ENCODE measurements at regions not wholly inside any gene's neighbourhood (a gene's known extent, or its start where the extent isn't known, plus 50 kb on each side); places are given as distances from the start of the nearest gene placed in this dataset.

GRCh38 chr9:89765211-89765946 lies 160.6 kb downstream of the GADD45G start:
- DNase-seq (ENCODE audit: extremely low read depth in 1 of 2, low read depth in 1 of 2), result no peak

- DNase-seq (ENCODE audit: extremely low read depth in 1 of 2, low read depth in 1 of 2), result no peak
These were observed 162.2 kb downstream of the GADD45G start for GRCh38 chr9:89766991-89767390.

DNA sequence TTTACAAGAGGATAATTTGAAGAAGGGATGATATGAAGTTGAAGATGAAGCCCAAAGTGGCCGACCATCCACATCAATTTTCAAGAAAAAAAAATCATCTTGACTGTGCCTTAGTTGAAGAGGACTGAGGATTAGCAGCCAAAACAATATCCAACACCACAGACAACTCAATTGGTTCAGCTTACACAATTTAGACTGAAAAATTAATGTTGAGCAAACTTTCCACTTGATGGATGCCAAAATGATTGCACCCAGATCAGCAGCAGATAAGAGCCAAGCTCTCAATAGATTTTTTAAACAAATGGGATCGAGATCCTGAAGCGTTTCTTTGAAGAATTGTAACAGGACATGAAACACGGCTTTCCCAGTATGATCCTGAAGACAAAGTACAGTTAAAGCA lies 163.2 kb downstream of the GADD45G start:
- no peak for DNase-seq (ENCODE audit: extremely low read depth in 1 of 2, low read depth in 1 of 2)

DNA sequence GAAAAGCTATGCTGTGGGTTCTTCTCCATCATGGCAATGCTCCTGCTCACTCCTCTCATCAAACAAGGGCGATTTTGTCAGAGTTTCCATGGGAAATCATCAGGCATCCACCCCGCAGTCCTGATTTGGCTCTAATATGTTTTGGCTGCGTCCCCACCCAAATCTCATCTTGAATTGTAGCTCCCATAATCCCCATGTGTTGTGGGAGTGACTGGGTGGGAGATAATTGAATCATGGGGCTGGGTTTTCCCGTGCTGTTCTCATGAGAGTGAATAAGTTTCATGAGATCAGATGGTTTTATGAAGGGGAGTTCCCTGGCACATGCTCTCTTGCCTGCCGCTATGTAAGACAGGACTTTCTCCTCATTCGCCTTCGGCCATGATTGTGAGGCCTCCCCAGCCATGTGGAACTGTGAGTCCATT lies 163.8 kb downstream of the GADD45G start:
- no peak for DNase-seq (ENCODE audit: extremely low read depth in 1 of 2, low read depth in 1 of 2)

DNA sequence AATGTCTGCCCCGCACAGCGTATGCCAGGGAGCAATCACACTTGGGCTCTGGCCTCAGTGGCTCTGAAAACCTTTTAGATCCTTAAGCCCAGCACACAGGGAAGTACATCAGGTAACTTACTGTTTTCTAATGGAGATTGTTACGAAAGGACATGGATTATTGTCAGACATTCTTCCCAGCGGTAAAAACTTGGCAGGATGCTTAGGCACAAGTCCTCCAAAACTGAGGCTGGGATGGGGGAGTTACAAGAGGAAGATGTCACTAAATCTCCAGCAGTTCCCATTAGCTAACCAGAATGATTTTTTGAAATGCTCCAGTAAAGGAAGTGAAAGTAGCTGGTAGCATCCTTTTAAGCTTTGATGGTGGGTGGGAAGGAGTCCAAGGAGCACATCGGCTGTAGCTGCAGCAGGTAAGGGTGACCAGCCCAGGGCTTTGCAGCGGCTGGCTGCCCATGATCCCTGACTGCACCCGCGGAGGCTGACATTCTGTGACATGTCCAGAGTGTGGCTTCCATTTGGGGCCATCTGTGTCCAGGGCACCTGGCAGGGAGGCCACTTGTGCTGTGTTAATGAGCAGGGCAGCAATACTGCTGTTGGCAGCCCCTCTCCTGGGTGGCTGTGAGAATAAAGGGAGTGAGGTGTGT lies 165.8 kb downstream of the GADD45G start:
- no peak for DNase-seq (ENCODE audit: extremely low read depth in 1 of 2, low read depth in 1 of 2)

- DNase-seq (ENCODE audit: extremely low read depth in 1 of 2, low read depth in 1 of 2), result no peak
These were observed 166.4 kb downstream of the GADD45G start for GRCh38 chr9:89771205-89771604.

GRCh38 chr9:89773170-89773569 lies 168.4 kb downstream of the GADD45G start:
- DNase-seq (ENCODE audit: extremely low read depth in 1 of 2, low read depth in 1 of 2), result no peak

DNA sequence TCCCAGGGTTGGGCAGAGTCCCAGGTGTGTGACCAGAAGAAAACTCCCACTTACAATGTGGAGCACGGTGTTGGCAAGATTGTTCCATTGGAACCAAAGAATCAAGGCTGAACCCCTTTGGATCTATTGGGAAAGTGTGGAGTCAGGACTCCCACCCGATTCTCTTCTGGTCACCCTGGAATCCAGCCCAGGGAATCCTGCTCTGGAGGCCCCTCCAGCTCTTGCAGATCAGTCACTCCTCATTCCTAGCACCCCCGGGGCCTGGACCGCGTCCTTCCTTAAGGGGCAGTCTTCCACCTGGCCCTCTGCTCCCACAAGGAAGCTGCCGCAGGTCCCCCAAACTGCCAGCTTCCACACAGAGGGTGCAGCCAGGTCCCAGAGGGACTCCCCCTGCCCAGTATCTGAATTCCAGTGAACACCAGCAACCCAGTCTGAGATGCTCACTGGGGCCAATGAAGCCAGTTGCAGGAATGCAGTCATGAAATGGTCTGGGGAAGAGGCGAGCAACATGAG lies 170.1 kb downstream of the GADD45G start:
- no peak for DNase-seq (ENCODE audit: extremely low read depth in 1 of 2, low read depth in 1 of 2)

DNA sequence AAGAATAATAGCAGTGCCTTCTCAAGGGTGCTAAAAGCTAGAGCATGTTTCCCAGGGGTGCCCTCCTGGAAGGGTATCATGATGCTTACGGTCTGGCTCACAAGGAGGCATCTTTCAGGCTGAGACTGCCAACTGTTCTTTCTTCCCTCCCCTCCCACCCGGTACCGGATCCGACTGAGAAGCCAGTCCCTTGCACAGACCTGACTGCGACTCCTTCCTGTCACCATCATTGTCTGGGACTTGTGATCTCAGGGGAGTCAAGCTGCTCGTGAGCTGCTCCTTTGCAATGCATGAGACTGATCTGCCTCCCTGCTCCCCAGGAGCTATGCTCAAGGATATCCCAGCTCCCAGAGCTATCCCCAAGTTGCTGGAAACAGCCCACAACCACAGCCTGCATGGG lies 170.8 kb downstream of the GADD45G start:
- no peak for DNase-seq (ENCODE audit: extremely low read depth in 1 of 2, low read depth in 1 of 2)

- no peak for DNase-seq (ENCODE audit: extremely low read depth in 1 of 2, low read depth in 1 of 2)
These were observed 172.1 kb downstream of the GADD45G start for GRCh38 chr9:89776795-89777525.

GRCh38 chr9:89777544-89777943 lies 172.7 kb downstream of the GADD45G start:
- DNase-seq (ENCODE audit: extremely low read depth in 1 of 2, low read depth in 1 of 2), result no peak

DNA sequence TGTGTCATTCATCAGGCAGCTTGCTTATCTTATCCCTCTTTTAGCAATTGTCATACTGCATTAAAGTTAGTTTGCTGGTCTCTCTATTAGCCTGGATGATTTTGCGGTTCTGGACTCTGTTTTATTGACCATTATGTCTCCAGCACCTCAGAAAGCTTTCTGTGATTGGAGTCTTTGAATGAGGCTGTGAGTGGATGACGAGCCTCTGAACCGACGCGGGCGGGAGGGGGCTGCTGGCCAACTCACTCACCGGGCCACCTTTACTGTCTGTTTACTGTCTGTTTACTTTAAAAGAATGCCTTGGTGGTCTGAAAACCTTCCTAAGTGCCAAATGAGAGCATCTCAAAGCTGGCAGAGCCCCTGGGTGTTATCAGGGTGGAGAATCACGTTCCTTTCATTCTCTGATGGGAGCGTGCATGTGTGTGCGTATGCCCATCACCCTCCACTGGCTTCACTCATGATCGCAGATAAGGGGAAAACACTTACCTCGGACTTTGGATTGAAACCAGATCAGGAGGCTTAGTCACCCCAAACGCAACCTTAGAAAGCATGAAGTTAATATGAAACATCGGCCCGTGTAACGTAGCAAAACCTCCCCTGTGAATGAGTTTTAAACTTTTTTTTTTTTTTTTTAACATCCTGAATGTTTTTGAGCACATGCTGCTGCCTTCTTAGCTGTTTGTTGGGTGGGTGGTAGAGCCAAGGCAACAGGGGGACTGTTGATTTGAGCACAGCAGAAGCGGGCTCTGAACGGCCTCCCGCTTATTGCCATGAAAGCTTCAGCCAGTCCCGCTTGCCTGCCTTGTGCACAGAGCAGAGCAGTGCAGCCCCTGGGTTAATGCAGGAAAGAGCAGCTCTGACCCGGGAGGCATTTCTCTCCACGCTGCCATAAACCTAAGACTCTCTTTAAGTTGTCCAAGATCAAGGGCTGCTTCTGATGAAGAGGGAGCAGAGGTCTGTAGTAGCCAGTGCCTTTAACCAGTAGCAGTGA lies 173.6 kb downstream of the GADD45G start:
- DNase-seq (ENCODE audit: extremely low read depth in 1 of 2, low read depth in 1 of 2), result no peak

GRCh38 chr9:89779405-89780203 lies 174.8 kb downstream of the GADD45G start:
- no peak for DNase-seq (ENCODE audit: extremely low read depth in 1 of 2, low read depth in 1 of 2)

- no peak for DNase-seq (ENCODE audit: extremely low read depth in 1 of 2, low read depth in 1 of 2)
These were observed 176.1 kb downstream of the GADD45G start for GRCh38 chr9:89780959-89781358.

DNA sequence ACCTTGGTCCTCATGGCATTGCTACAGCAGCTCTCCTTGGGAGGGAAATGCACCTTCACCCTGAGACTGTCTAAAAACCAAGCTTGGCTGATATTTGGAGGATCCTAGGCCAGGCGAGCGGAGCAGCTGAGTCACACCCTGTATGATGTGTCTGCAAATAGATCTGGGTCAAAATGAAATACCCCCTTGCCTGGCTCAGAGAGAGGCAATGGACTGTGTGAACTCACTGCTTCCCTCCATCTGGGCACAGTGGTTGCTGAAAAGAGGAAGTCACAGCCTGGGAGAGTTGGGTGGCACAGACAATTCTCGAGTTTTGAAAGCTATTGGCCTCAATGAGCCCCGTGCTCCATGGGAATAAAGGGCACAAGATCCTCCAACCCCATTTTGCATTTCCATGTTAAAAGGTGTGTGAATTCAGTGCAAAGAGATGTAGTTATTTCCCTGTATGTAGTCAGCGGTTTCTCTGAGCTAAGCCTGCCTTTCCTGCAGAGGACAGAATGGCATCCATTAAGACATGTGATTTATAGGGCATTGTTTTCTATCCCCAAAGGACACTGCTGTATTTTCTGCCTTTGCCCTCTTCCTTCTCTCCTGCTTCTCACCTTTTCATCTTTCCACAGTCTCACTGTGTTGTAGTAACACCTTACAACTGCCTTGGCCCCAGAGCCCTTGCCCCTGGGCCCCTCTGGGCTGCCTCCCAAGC lies 177.2 kb downstream of the GADD45G start:
- DNase-seq (ENCODE audit: extremely low read depth in 1 of 2, low read depth in 1 of 2), result no peak

DNA sequence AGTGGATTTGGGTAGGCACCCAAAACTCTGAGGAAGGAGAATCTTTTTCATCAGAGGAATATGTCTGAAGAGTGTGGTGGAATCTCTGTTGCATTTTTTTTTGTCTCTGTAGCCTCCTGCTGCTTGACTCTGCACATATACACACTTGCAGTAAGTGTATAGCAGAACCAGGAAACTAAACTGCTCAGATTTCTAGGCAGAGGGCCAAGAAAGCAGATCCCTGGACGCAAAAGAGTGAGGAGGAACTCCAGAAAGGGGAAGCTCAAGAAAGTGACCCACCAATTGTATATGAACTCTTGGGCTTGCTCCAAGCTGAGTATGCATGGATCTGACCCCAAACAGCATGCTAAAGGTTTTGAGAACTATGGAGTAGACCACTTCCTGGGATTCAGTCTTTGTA lies 181.8 kb downstream of the GADD45G start:
- no peak for DNase-seq (ENCODE audit: extremely low read depth in 1 of 2, low read depth in 1 of 2)

DNA sequence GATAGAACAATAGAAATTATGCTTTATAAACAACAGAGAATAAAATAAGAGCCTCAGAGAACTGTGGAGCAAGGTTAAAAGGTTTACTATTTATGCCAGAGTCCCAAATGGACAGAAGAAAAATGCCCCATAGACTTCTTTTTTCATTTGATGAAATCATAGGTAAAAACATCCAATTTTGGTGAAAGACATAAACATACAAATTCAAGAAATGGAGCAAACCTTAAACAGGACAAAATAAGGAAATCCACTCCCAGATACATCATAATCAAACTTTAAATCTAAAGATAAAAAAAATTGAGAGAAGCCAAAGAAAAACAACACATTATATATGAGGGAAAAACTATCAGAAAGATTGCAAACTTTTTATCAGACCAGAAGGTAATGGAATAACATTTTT lies 182.8 kb downstream of the GADD45G start:
- DNase-seq (ENCODE audit: extremely low read depth in 1 of 2, low read depth in 1 of 2), result no peak

- DNase-seq (ENCODE audit: extremely low read depth in 1 of 2, low read depth in 1 of 2), result no peak
These were observed 183.6 kb downstream of the GADD45G start for GRCh38 chr9:89788434-89788833.

- DNase-seq (ENCODE audit: extremely low read depth in 1 of 2, low read depth in 1 of 2), result no peak
These were observed 185.2 kb downstream of the GADD45G start for GRCh38 chr9:89789922-89790510.

All from stimulated activated CD8-positive, alpha-beta memory T cell treated with anti-CD3 and anti-CD28 coated beads, Interleukin-7, amount 100 ng/mL, for 48 hours (primary cell).